ENCODE measurements at regions not wholly inside any gene's neighbourhood (a gene's known extent, or its start where the extent isn't known, plus 50 kb on each side); places are given as distances from the start of the nearest gene placed in this dataset.
"Not testable (repeated sequence)": the region's sequence is repeated elsewhere in the genome, so short reads cannot be mapped to it uniquely, and the experiment has no call there.

DNA sequence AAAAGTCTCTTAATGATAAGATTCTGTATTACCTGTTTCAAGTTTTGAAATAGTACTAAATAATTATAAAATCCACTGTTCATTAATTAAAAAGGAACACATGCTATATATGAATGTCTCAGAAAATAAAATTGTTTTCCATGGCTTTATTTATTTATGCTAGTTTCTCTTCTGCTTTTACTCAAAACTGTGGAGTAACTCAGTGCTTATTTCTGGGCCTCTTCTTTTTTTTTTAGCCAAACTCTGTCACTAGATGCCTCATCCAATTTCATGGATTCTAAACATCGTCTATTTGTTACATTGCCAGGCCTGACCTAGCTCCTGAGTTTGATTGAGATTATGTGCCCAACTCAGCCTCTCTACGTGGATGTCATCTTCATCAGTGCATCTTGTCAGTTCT is 1509.7 kb downstream of the MAT2B start:
- 67 to 68% methylated on average over 2 of the region's 2 CpGs for WGBS, 2 donors
- no peaks in the 10 kb centered on the region for H3K27me3 ChIP-seq (ENCODE audit: control insufficient read depth in 1 of 2, insufficient read depth in 2 of 2, low read length in 2 of 2)
- H3K4me1 ChIP-seq (ENCODE audit: control insufficient read depth in 2 of 2, insufficient read depth in 2 of 2, low read length in 1 of 2) = no peaks in the 10 kb centered on the region
- H3K27ac ChIP-seq (ENCODE audit: low read depth in 2 of 2, low read length in 1 of 2) = no peak overlapping the region
- no peaks in the 10 kb centered on the region for H3K9me3 ChIP-seq (ENCODE audit: control insufficient read depth in 2 of 2, insufficient read depth in 1 of 2, low read depth in 1 of 2, low read length in 1 of 2)
- H3K4me3 ChIP-seq (ENCODE audit: low read depth in 1 of 2, low read length in 2 of 2) = no peak overlapping the region
- no peaks in the 10 kb centered on the region for H3K36me3 ChIP-seq (ENCODE audit: control insufficient read depth in 2 of 2, insufficient read depth in 2 of 2, low read length in 1 of 2)

DNA sequence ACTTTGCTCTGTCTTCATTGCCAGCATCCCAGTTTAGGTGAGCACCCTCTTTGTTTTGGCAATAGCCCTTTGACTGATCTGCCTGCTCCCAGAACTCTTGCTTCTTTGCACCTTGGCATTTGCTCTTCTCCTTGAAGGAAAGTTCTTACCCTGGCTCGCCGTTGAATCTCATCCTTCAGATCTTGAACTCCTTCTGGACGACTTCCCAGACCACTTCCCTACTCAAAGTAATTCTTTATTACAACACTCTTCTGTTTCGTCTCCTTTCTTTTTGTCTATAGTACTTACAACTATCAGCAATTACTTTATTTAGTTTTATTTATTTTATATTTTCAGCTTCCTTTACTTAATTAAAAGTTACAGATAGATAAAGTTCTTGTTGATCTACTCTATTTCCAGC is 1510.1 kb downstream of the MAT2B start:
- Histone ChIP-seq H3K4me1 (ENCODE audit: control insufficient read depth in 2 of 2, insufficient read depth in 2 of 2, low read length in 1 of 2) (no peaks in the 10 kb centered on the region), H3K36me3 (ENCODE audit: control insufficient read depth in 2 of 2, insufficient read depth in 2 of 2, low read length in 1 of 2) (no peaks in the 10 kb centered on the region), H3K4me3 (ENCODE audit: low read depth in 1 of 2, low read length in 2 of 2) (no peak overlapping the region), H3K27me3 (ENCODE audit: control insufficient read depth in 1 of 2, insufficient read depth in 2 of 2, low read length in 2 of 2) (no peaks in the 10 kb centered on the region), H3K27ac (ENCODE audit: low read depth in 2 of 2, low read length in 1 of 2) (no peak overlapping the region), H3K9me3 (ENCODE audit: control insufficient read depth in 2 of 2, insufficient read depth in 1 of 2, low read depth in 1 of 2, low read length in 1 of 2) (no peaks in the 10 kb centered on the region)
- WGBS, 2 donors = 48 to 66% methylated on average over 4 of the region's 4 CpGs

DNA sequence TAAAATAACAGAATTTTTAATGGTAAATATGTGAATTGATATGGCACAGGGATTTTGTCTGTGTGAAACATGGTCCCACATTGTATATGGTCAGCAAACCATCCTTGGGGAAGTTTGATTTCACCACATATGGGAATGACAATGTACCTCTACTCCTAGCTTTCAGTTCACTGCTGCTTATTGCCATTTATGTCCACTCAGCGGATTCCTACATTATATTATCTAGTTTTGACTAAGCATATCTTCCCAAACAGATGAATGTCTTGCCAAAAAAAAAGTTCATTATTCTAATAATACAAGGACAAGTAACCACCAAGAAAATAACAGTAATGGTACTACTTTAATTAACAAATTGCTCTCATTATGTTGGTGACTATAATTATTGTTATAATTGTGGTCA is 1521.6 kb downstream of the MAT2B start:
- Histone ChIP-seq H3K27ac (ENCODE audit: low read depth in 2 of 2, low read length in 1 of 2) (no peak overlapping the region), H3K27me3 (ENCODE audit: control insufficient read depth in 1 of 2, insufficient read depth in 2 of 2, low read length in 2 of 2) (no peaks in the 10 kb centered on the region), H3K36me3 (ENCODE audit: control insufficient read depth in 2 of 2, insufficient read depth in 2 of 2, low read length in 1 of 2) (no peaks in the 10 kb centered on the region), H3K4me3 (ENCODE audit: low read depth in 1 of 2, low read length in 2 of 2) (no peak overlapping the region), H3K4me1 (ENCODE audit: control insufficient read depth in 2 of 2, insufficient read depth in 2 of 2, low read length in 1 of 2) (no peaks in the 10 kb centered on the region), H3K9me3 (ENCODE audit: control insufficient read depth in 2 of 2, insufficient read depth in 1 of 2, low read depth in 1 of 2, low read length in 1 of 2) (no peaks in the 10 kb centered on the region)
- WGBS, 2 donors = 76 to 90% methylated on average over 1 of the region's 1 CpG

- 46 to 60% methylated on average over 2 of the region's 2 CpGs for WGBS, 2 donors
- no peak overlapping the region for H3K4me3 ChIP-seq (ENCODE audit: low read depth in 1 of 2, low read length in 2 of 2)
- no peaks in the 10 kb centered on the region for H3K27me3 ChIP-seq (ENCODE audit: control insufficient read depth in 1 of 2, insufficient read depth in 2 of 2, low read length in 2 of 2)
- H3K9me3 ChIP-seq (ENCODE audit: control insufficient read depth in 2 of 2, insufficient read depth in 1 of 2, low read depth in 1 of 2, low read length in 1 of 2) = no peaks in the 10 kb centered on the region
- H3K36me3 ChIP-seq (ENCODE audit: control insufficient read depth in 2 of 2, insufficient read depth in 2 of 2, low read length in 1 of 2) = no peaks in the 10 kb centered on the region
- H3K27ac ChIP-seq (ENCODE audit: low read depth in 2 of 2, low read length in 1 of 2) = no peak overlapping the region
- H3K4me1 ChIP-seq (ENCODE audit: control insufficient read depth in 2 of 2, insufficient read depth in 2 of 2, low read length in 1 of 2) = no peaks in the 10 kb centered on the region
These were observed 1522.9 kb downstream of the MAT2B start for GRCh38 chr5:165028356-165028755.

DNA sequence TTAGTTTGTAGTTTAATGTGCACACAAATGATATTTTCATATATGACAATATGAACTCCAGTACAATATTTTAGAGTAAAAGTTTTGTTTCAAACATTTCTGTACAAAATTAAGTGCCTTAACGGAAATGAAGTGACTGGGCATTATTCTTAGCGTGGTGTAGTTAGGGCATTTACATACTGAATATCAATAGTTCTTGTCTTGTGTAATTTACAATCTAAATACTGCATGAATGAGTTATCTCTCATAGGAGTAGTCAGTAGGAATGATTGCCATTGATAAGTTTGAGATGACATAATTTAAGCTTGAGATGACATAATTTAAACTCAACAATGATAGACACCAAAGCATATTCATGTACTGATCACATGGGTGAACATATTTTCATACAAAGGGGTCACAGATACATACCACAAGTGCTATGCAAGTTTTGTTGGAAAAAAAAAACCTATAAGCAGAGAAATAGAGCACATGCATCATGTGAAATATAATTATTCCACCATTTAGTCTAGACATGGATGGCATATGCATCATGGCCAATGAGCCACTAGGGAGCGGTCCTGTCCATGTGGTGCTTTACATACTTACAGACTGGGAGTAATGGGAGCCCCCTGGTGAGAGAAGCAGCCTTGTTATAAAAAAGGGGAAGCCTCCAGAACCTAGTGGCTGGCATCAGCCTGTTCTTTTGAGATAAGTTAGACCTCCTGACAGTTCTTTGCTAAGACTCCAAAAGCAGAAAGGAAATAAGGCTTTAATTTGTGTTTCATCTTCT is 1523.9 kb downstream of the MAT2B start:
- Histone ChIP-seq H3K4me1 (ENCODE audit: control insufficient read depth in 2 of 2, insufficient read depth in 2 of 2, low read length in 1 of 2) (no peaks in the 10 kb centered on the region), H3K36me3 (ENCODE audit: control insufficient read depth in 2 of 2, insufficient read depth in 2 of 2, low read length in 1 of 2) (no peaks in the 10 kb centered on the region), H3K4me3 (ENCODE audit: low read depth in 1 of 2, low read length in 2 of 2) (no peak overlapping the region), H3K9me3 (ENCODE audit: control insufficient read depth in 2 of 2, insufficient read depth in 1 of 2, low read depth in 1 of 2, low read length in 1 of 2) (no peaks in the 10 kb centered on the region), H3K27ac (ENCODE audit: low read depth in 2 of 2, low read length in 1 of 2) (no peak overlapping the region), H3K27me3 (ENCODE audit: control insufficient read depth in 1 of 2, insufficient read depth in 2 of 2, low read length in 2 of 2) (no peaks in the 10 kb centered on the region)
- WGBS, 2 donors = 75% methylated on average over 3 of the region's 3 CpGs

- H3K4me3 ChIP-seq (ENCODE audit: low read depth in 1 of 2, low read length in 2 of 2) = no peak overlapping the region
- no peaks in the 10 kb centered on the region for H3K36me3 ChIP-seq (ENCODE audit: control insufficient read depth in 2 of 2, insufficient read depth in 2 of 2, low read length in 1 of 2)
- no peaks in the 10 kb centered on the region for H3K9me3 ChIP-seq (ENCODE audit: control insufficient read depth in 2 of 2, insufficient read depth in 1 of 2, low read depth in 1 of 2, low read length in 1 of 2)
- WGBS, 2 donors = 72 to 84% methylated on average over 1 of the region's 1 CpG
- H3K27me3 ChIP-seq (ENCODE audit: control insufficient read depth in 1 of 2, insufficient read depth in 2 of 2, low read length in 2 of 2) = no peaks in the 10 kb centered on the region
- H3K27ac ChIP-seq (ENCODE audit: low read depth in 2 of 2, low read length in 1 of 2) = no peak overlapping the region
- H3K4me1 ChIP-seq (ENCODE audit: control insufficient read depth in 2 of 2, insufficient read depth in 2 of 2, low read length in 1 of 2) = no peaks in the 10 kb centered on the region
These were observed 1525.6 kb downstream of the MAT2B start for GRCh38 chr5:165030971-165031370.

- 89 to 95% methylated on average over 2 of the region's 2 CpGs for WGBS, 2 donors
- Histone ChIP-seq H3K27ac (ENCODE audit: low read depth in 2 of 2, low read length in 1 of 2) (no peak overlapping the region), H3K9me3 (ENCODE audit: control insufficient read depth in 2 of 2, insufficient read depth in 1 of 2, low read depth in 1 of 2, low read length in 1 of 2) (no peaks in the 10 kb centered on the region), H3K4me1 (ENCODE audit: control insufficient read depth in 2 of 2, insufficient read depth in 2 of 2, low read length in 1 of 2) (no peaks in the 10 kb centered on the region), H3K27me3 (ENCODE audit: control insufficient read depth in 1 of 2, insufficient read depth in 2 of 2, low read length in 2 of 2) (no peaks in the 10 kb centered on the region), H3K4me3 (ENCODE audit: low read depth in 1 of 2, low read length in 2 of 2) (no peak overlapping the region), H3K36me3 (ENCODE audit: control insufficient read depth in 2 of 2, insufficient read depth in 2 of 2, low read length in 1 of 2) (no peaks in the 10 kb centered on the region)
These were observed 1526.0 kb downstream of the MAT2B start for GRCh38 chr5:165031371-165031770.

DNA sequence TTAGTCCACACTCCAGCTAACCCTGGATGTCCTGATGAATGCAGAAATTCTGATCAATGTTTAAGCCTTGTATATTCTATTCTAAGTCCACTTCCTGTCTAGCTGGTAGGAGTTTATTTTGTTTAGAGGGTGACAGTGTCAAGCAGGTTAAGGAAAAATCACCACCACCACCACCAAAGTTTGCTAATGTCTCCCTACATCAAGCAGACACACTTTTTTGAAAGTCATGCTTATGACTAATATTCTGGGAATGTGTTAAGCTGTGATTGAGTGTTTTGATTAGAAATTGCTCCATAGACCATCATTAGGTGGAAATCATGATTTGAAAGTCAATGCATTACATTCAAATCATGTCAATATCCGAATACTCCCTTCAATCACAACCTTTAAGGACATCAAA is 1530.1 kb downstream of the MAT2B start:
- H3K9me3 ChIP-seq (ENCODE audit: control insufficient read depth in 2 of 2, insufficient read depth in 1 of 2, low read depth in 1 of 2, low read length in 1 of 2) = no peaks in the 10 kb centered on the region
- H3K27me3 ChIP-seq (ENCODE audit: control insufficient read depth in 1 of 2, insufficient read depth in 2 of 2, low read length in 2 of 2) = no peaks in the 10 kb centered on the region
- H3K4me3 ChIP-seq (ENCODE audit: low read depth in 1 of 2, low read length in 2 of 2) = no peak overlapping the region
- H3K36me3 ChIP-seq (ENCODE audit: control insufficient read depth in 2 of 2, insufficient read depth in 2 of 2, low read length in 1 of 2) = no peaks in the 10 kb centered on the region
- H3K27ac ChIP-seq (ENCODE audit: low read depth in 2 of 2, low read length in 1 of 2) = no peak overlapping the region
- no peaks in the 10 kb centered on the region for H3K4me1 ChIP-seq (ENCODE audit: control insufficient read depth in 2 of 2, insufficient read depth in 2 of 2, low read length in 1 of 2)
- 74 to 77% methylated on average over 1 of the region's 1 CpG for WGBS, 2 donors

GRCh38 chr5:165039748-165040147 is 1534.3 kb downstream of the MAT2B start:
- Histone ChIP-seq H3K27me3 (ENCODE audit: control insufficient read depth in 1 of 2, insufficient read depth in 2 of 2, low read length in 2 of 2) (no peaks in the 10 kb centered on the region), H3K4me1 (ENCODE audit: control insufficient read depth in 2 of 2, insufficient read depth in 2 of 2, low read length in 1 of 2) (no peaks in the 10 kb centered on the region), H3K4me3 (ENCODE audit: low read depth in 1 of 2, low read length in 2 of 2) (no peak overlapping the region), H3K9me3 (ENCODE audit: control insufficient read depth in 2 of 2, insufficient read depth in 1 of 2, low read depth in 1 of 2, low read length in 1 of 2) (no peaks in the 10 kb centered on the region), H3K36me3 (ENCODE audit: control insufficient read depth in 2 of 2, insufficient read depth in 2 of 2, low read length in 1 of 2) (no peaks in the 10 kb centered on the region), H3K27ac (ENCODE audit: low read depth in 2 of 2, low read length in 1 of 2) (no peak overlapping the region)
- 72 to 75% methylated on average over 3 of the region's 3 CpGs for WGBS, 2 donors

- H3K4me1 ChIP-seq (ENCODE audit: control insufficient read depth in 2 of 2, insufficient read depth in 2 of 2, low read length in 1 of 2); H3K27me3 ChIP-seq (ENCODE audit: control insufficient read depth in 1 of 2, insufficient read depth in 2 of 2, low read length in 2 of 2); H3K4me3 ChIP-seq (ENCODE audit: low read depth in 1 of 2, low read length in 2 of 2); H3K27ac ChIP-seq (ENCODE audit: low read depth in 2 of 2, low read length in 1 of 2); H3K9me3 ChIP-seq (ENCODE audit: control insufficient read depth in 2 of 2, insufficient read depth in 1 of 2, low read depth in 1 of 2, low read length in 1 of 2); H3K36me3 ChIP-seq (ENCODE audit: control insufficient read depth in 2 of 2, insufficient read depth in 2 of 2, low read length in 1 of 2): not testable (repeated sequence)
- WGBS, 2 donors = 74 to 79% methylated on average over 7 of the region's 7 CpGs
These were observed 1540.5 kb downstream of the MAT2B start for GRCh38 chr5:165045941-165046340.
